ENCODE measurements at regions not wholly inside any gene's neighbourhood (a gene's known extent, or its start where the extent isn't known, plus 50 kb on each side); places are given as distances from the start of the nearest gene placed in this dataset.

GRCh38 chr15:35827141-35827540 lies 281.2 kb upstream of the DPH6 start:
- H3K27ac ChIP-seq (ENCODE audit: low read length), result no peak overlapping the region
- H3K4me3 ChIP-seq (ENCODE audit: low read depth in 2 of 2, low read length in 2 of 2), result no peak overlapping the region
- no peak for DNase-seq (ENCODE audit: low read depth, low spot score)
- intact Hi-C loops (cut with micrococcal nuclease; ENCODE audit: unreplicated experiment), result no loop called here
- TF ChIP-seq, protein P1, sequence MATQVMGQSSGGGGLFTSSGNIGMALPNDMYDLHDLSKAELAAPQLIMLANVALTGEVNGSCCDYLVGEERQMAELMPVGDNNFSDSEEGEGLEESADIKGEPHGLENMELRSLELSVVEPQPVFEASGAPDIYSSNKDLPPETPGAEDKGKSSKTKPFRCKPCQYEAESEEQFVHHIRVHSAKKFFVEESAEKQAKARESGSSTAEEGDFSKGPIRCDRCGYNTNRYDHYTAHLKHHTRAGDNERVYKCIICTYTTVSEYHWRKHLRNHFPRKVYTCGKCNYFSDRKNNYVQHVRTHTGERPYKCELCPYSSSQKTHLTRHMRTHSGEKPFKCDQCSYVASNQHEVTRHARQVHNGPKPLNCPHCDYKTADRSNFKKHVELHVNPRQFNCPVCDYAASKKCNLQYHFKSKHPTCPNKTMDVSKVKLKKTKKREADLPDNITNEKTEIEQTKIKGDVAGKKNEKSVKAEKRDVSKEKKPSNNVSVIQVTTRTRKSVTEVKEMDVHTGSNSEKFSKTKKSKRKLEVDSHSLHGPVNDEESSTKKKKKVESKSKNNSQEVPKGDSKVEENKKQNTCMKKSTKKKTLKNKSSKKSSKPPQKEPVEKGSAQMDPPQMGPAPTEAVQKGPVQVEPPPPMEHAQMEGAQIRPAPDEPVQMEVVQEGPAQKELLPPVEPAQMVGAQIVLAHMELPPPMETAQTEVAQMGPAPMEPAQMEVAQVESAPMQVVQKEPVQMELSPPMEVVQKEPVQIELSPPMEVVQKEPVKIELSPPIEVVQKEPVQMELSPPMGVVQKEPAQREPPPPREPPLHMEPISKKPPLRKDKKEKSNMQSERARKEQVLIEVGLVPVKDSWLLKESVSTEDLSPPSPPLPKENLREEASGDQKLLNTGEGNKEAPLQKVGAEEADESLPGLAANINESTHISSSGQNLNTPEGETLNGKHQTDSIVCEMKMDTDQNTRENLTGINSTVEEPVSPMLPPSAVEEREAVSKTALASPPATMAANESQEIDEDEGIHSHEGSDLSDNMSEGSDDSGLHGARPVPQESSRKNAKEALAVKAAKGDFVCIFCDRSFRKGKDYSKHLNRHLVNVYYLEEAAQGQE (IDR thresholded peaks at IDR 0.05; ENCODE audit: insufficient read depth in 1 of 2, low read depth in 2 of 2, low read length in 1 of 2), result no peak
- TF ChIP-seq CTCF (IDR thresholded peaks at IDR 0.05), result no peak
- TF ChIP-seq TCF7L2 (IDR thresholded peaks at IDR 0.05; ENCODE audit: low read depth, low read length), result no peak
- no peaks in the 10 kb centered on the region for H3K9me3 ChIP-seq (ENCODE audit: control insufficient read depth, insufficient read depth, low read depth, low read length)
- BruUV-seq (replicated peaks), result no TSS peak
- H3K36me3 ChIP-seq (ENCODE audit: control insufficient read depth, insufficient read depth, low read length), result no peaks in the 10 kb centered on the region
- CTCF ChIA-PET, result no interaction called here
- in situ Hi-C loops (cut with HindIII; ENCODE audit: low pct_unique_long_range_greater_than_20kb, low sequenced_read_pairs), result no loop called here
- H3K4me1 ChIP-seq (ENCODE audit: control insufficient read depth, insufficient read depth, low read length), result no peaks in the 10 kb centered on the region; the same call in 1 of the 2 replicates
- no peaks in the 10 kb centered on the region for H3K27me3 ChIP-seq (ENCODE audit: control insufficient read depth, insufficient read depth, low read length)
- POLR2A ChIA-PET, result no interaction called here
- no peak for ATAC-seq

DNA sequence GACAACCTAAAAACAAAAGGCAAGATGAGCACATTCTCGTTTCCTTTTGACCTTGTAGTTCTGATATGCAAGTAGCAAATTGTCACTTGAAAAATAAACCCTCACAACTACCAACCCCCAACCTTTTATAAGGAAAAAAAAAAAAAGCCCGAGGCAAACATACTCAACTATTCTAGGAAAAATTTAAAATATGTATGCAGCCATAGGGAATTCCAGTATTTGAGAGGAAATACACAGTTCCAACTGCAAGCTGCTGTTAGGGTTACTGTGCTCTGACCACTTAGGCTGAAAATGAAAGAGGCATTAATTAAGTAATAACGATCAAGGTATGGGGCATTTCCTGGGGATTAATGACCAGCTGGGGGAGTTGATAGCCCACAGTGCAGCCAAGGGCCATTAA lies 281.9 kb upstream of the DPH6 start:
- no TSS peak for BruUV-seq (replicated peaks)
- H3K36me3 ChIP-seq (ENCODE audit: control insufficient read depth, insufficient read depth, low read length), result no peaks in the 10 kb centered on the region
- CTCF ChIA-PET, result no interaction called here
- no peak overlapping the region for H3K27ac ChIP-seq (ENCODE audit: low read length)
- TF ChIP-seq POLR2AphosphoS5 (IDR thresholded peaks at IDR 0.05; ENCODE audit: low read depth, low read length) (no peak), TCF7L2 (IDR thresholded peaks at IDR 0.05; ENCODE audit: low read depth, low read length) (no peak), CTCF (IDR thresholded peaks at IDR 0.05) (no peak), SIN3A (IDR thresholded peaks at IDR 0.05; ENCODE audit: borderline replicate concordance, insufficient read depth, low read depth, low read length) (no peak)
- TF ChIP-seq, protein P1 (IDR thresholded peaks at IDR 0.05; ENCODE audit: insufficient read depth in 1 of 2, low read depth in 2 of 2, low read length in 1 of 2), result no peak
- no peaks in the 10 kb centered on the region; the same call in 1 of the 2 replicates for H3K4me1 ChIP-seq (ENCODE audit: control insufficient read depth, insufficient read depth, low read length)
- ATAC-seq (no peak), DNase-seq (ENCODE audit: low read depth, low spot score) (no peak)
- in situ Hi-C loops (cut with HindIII; ENCODE audit: low pct_unique_long_range_greater_than_20kb, low sequenced_read_pairs) (no loop called here), intact Hi-C loops (cut with micrococcal nuclease; ENCODE audit: unreplicated experiment) (no loop called here)
- H3K4me3 ChIP-seq (ENCODE audit: low read depth in 2 of 2, low read length in 2 of 2), result no peak overlapping the region
- POLR2A ChIA-PET, result no interaction called here
- no peaks in the 10 kb centered on the region for H3K27me3 ChIP-seq (ENCODE audit: control insufficient read depth, insufficient read depth, low read length)
- no peaks in the 10 kb centered on the region for H3K9me3 ChIP-seq (ENCODE audit: control insufficient read depth, insufficient read depth, low read depth, low read length)

Measured in Panc1 (cell line).